PC-3 (cell line): ENCODE measurements at regions not wholly inside any gene's neighbourhood (a gene's known extent, or its start where the extent isn't known, plus 50 kb on each side); places are given as distances from the start of the nearest gene placed in this dataset.

Experiments used
- ATAC-seq: fragments of 200-7000 bp; cut with Tn5 transposase; 2 replicates; pipeline ENCODE4 v1.9.1; 2020; ENCODE audit warnings: mild to moderate bottlenecking, moderate library complexity
- BruUV-seq: library from RNA; stranded (reverse); fragments of 400-500 nt; replicated peaks from 2 replicates; lab custom pipeline; 2021; lab: Mats Ljungman, UMichigan
- CTCF ChIA-PET: fragments of 300-600 bp; sonication (Branson Sonifier 250); formaldehyde crosslinking; loops from one replicate; lab custom pipeline; 2022; ENCODE audit warnings: antibody characterized with exemption; lab: Charles Lee
- POLR2A ChIA-PET: fragments of 300-600 bp; sonication (Branson Sonifier 250); formaldehyde crosslinking; loops from one replicate; lab custom pipeline; 2022; ENCODE audit warnings: antibody characterized with exemption; ENCODE audit not compliant: unreplicated experiment; lab: Charles Lee
- DNase-seq: peaks from one replicate; pipeline ENCODE4 v3.0.0-alpha.2; 2015
- H2AFZ ChIP-seq: fragments of 300-600 bp; sonication (generic); 2 replicates; pipeline ENCODE4 v1.6.0; 2016; ENCODE audit warnings: antibody characterized with exemption, low read length
- H3F3A ChIP-seq: fragments of 300-600 bp; sonication (generic); one replicate; pipeline ENCODE4 v1.6.0; 2017; ENCODE audit warnings: antibody characterized with exemption, low read length, control low read depth, mild to moderate bottlenecking; ENCODE audit not compliant: unreplicated experiment
- H3K27ac ChIP-seq: fragments of 300-600 bp; sonication (generic); 2 replicates; pipeline ENCODE4 v1.5.1; 2016; ENCODE audit warnings: mild to moderate bottlenecking, low read length
- H3K27me3 ChIP-seq: fragments of 300-600 bp; sonication (generic); 2 replicates; pipeline ENCODE4 v1.6.1; 2016; ENCODE audit warnings: low read length, mixed read lengths
- H3K36me3 ChIP-seq: fragments of 300-600 bp; sonication (generic); 2 replicates; pipeline ENCODE4 v1.6.1; 2016; ENCODE audit warnings: low read depth, mixed run types, low read length, mixed read lengths
- H3K4me1 ChIP-seq: fragments of 300-600 bp; sonication (generic); 2 replicates; pipeline ENCODE4 v1.5.1; 2016; ENCODE audit warnings: low read length; ENCODE audit not compliant: insufficient read depth
- H3K4me2 ChIP-seq: fragments of 300-600 bp; sonication (generic); 2 replicates; pipeline ENCODE4 v1.6.0; 2016; ENCODE audit warnings: low read length
- H3K4me3 ChIP-seq: fragments of 300-600 bp; sonication (generic); 2 replicates; pipeline ENCODE4 v1.5.1; 2016; ENCODE audit warnings: mild to moderate bottlenecking, low read length, mixed read lengths
- H3K79me2 ChIP-seq: fragments of 300-600 bp; sonication (generic); 2 replicates; pipeline ENCODE4 v1.6.1; 2017; ENCODE audit warnings: low read length, mixed read lengths
- H3K9ac ChIP-seq: fragments of 300-600 bp; sonication (generic); 2 replicates; pipeline ENCODE4 v1.6.0; 2016; ENCODE audit warnings: mild to moderate bottlenecking, low read length
- H3K9me2 ChIP-seq: fragments of 300-600 bp; sonication (generic); replicated peaks from 2 replicates; pipeline ENCODE4 v1.6.1; 2016; ENCODE audit warnings: mixed run types, low read length, mixed read lengths
- H3K9me3 ChIP-seq: fragments of 300-600 bp; sonication (generic); 2 replicates; pipeline ENCODE4 v1.6.1; 2016; ENCODE audit warnings: low read length, mixed read lengths
- H4K20me1 ChIP-seq: fragments of 300-600 bp; sonication (generic); 2 replicates; pipeline ENCODE4 v1.6.1; 2016; ENCODE audit warnings: low read length, mixed read lengths
- EZH2 ChIP-seq: fragments of 300-600 bp; sonication (generic); IDR thresholded peaks from one replicate; pipeline ENCODE4 v1.6.1; 2017; ENCODE audit warnings: antibody characterized with exemption, mild to moderate bottlenecking, low read length; ENCODE audit not compliant: unreplicated experiment
- EZH2phosphoT487 ChIP-seq: fragments of 300-600 bp; sonication (generic); IDR thresholded peaks from 2 replicates; pipeline ENCODE4 v1.6.1; 2018; ENCODE audit warnings: mild to moderate bottlenecking, antibody characterized with exemption, low read length, borderline replicate concordance
- intact Hi-C: fragments of 100-400 bp; cut with micrococcal nuclease; formaldehyde crosslinking; loops from 2 replicates; pipeline ENCODE4 v1.9.0; 2023
- TF ChIP-seq, protein P1 (sequence below): fragments of 300-600 bp; sonication (generic); conservative IDR thresholded peaks from 2 replicates; pipeline ENCODE4 v1.5.1; 2017; ENCODE audit warnings: antibody characterized with exemption, low read depth, mild to moderate bottlenecking, low read length

DNA sequence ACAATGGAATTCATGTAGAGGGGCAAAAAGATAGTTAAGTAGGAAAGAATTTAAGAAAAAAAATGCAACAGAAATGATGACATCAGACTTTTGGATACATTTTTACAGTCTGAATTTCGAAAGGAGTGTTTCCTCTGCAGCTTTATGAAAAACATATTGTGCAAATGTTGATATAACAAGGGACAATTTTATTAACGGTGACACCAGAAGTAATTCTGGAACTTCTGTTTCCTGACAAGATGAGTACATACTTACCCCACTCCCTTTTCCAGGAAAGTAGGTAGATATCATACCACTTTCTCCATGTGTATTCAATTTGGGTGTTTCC lies 369.6 kb downstream of the FBXO15 start:
- no peak overlapping the region for H3K4me2 ChIP-seq
- H3K9me3 ChIP-seq, result no peaks in the 10 kb centered on the region
- ATAC-seq (no peak), DNase-seq (no peak)
- H3K9me2 ChIP-seq, result peaks cover 6% of the 10 kb centered on the region; the same call in 1 of the 2 replicates
- H3F3A ChIP-seq, result no peaks in the 10 kb centered on the region
- TF ChIP-seq, protein P1, sequence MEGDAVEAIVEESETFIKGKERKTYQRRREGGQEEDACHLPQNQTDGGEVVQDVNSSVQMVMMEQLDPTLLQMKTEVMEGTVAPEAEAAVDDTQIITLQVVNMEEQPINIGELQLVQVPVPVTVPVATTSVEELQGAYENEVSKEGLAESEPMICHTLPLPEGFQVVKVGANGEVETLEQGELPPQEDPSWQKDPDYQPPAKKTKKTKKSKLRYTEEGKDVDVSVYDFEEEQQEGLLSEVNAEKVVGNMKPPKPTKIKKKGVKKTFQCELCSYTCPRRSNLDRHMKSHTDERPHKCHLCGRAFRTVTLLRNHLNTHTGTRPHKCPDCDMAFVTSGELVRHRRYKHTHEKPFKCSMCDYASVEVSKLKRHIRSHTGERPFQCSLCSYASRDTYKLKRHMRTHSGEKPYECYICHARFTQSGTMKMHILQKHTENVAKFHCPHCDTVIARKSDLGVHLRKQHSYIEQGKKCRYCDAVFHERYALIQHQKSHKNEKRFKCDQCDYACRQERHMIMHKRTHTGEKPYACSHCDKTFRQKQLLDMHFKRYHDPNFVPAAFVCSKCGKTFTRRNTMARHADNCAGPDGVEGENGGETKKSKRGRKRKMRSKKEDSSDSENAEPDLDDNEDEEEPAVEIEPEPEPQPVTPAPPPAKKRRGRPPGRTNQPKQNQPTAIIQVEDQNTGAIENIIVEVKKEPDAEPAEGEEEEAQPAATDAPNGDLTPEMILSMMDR, result no peak
- no peak for TF ChIP-seq EZH2phosphoT487
- no peak for TF ChIP-seq EZH2
- H3K4me1 ChIP-seq, result peaks cover 14% of the 10 kb centered on the region
- no peak overlapping the region for H3K27ac ChIP-seq
- no peak overlapping the region for H3K9ac ChIP-seq
- intact Hi-C loops, result loop anchor here (10.0 kb wide), 2 partner anchors 233 to 423 kb away; no protein-coding TSS in a partner anchor
- H2AFZ ChIP-seq, result no peak overlapping the region
- H3K36me3 ChIP-seq, result no peaks in the 10 kb centered on the region
- H3K4me3 ChIP-seq, result no peak overlapping the region
- no TSS peak for BruUV-seq
- POLR2A ChIA-PET, result no interaction called here
- no peaks in the 10 kb centered on the region for H4K20me1 ChIP-seq
- no peaks in the 10 kb centered on the region for H3K27me3 ChIP-seq
- CTCF ChIA-PET, result no interaction called here
- H3K79me2 ChIP-seq, result no peaks in the 10 kb centered on the region

DNA sequence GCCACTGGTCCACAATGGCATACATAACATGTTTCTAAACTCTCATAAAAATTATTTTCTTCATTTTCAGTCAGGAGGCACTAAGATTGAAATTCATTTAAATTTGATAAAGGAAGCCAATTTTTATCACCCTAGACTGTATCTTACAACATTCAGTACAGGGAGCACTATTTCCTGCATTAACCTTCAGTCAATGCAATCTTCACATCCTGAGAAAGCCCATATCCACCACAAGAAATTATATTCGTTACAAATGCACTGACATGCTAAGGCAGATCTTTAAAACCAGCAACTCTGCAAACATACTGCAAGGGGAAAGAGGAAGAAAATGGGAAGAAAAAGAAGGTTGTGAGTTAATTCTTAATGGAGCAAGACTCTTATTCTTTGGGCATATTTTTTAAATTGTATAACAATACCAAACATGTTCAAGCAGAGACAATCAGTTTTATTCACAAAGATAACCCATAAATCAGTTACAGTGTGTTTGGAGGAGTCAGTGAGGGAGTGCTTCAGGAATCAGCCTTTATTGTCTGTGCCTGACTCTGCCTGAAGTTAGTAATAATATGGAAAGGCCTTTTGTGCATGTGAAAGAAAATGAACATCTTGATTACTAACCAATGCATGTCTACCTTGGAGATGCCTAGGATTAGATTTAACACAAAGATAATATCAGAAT lies 370.1 kb downstream of the FBXO15 start:
- ATAC-seq (no peak), DNase-seq (no peak)
- BruUV-seq, result no TSS peak
- Histone ChIP-seq H3F3A (no peaks in the 10 kb centered on the region), H2AFZ (no peak overlapping the region), H3K36me3 (no peaks in the 10 kb centered on the region), H3K4me3 (no peak overlapping the region), H3K9ac (no peak overlapping the region), H3K79me2 (no peaks in the 10 kb centered on the region), H3K27me3 (no peaks in the 10 kb centered on the region), H3K27ac (no peak overlapping the region), H3K9me3 (no peaks in the 10 kb centered on the region), H4K20me1 (no peaks in the 10 kb centered on the region), H3K4me2 (no peak overlapping the region), H3K4me1 (peaks cover 14% of the 10 kb centered on the region), H3K9me2 (peaks cover 6% of the 10 kb centered on the region; the same call in 1 of the 2 replicates)
- POLR2A ChIA-PET, result no interaction called here
- CTCF ChIA-PET, result no interaction called here
- TF ChIP-seq EZH2 (no peak), EZH2phosphoT487 (no peak)
- TF ChIP-seq, protein P1, result no peak
- intact Hi-C loops, result loop anchor here (10.0 kb wide), 2 partner anchors 233 to 423 kb away; no protein-coding TSS in a partner anchor
